ENCODE measurements at regions not wholly inside any gene's neighbourhood (a gene's known extent, or its start where the extent isn't known, plus 50 kb on each side); places are given as distances from the start of the nearest gene placed in this dataset.

GRCh38 chr6:4327841-4328240 lies 192.5 kb upstream of the ECI2 start:
- Histone ChIP-seq H3K4me1 (no peaks in the 10 kb centered on the region), H3K27ac (no peak overlapping the region), H3K36me3 (no peaks in the 10 kb centered on the region), H3K9me3 (peaks cover 0 to 7% (median 0%) of the 10 kb centered on the region in 4 donors), H3K4me3 (no peak overlapping the region), H3K27me3 (no peaks in the 10 kb centered on the region)
- intact Hi-C loops (cut with DNase I; ENCODE audit: low total_unique reads), result no loop called here
- WGBS, 5 donors, result 63 to 80% (median 76%) methylated on average over 1 of the region's 1 CpG
- TF ChIP-seq POLR2A (IDR thresholded peaks at IDR 0.05) (no peak), CTCF (IDR thresholded peaks at IDR 0.05) (no peak), EP300 (IDR thresholded peaks at IDR 0.05) (no peak), POLR2AphosphoS5 (IDR thresholded peaks at IDR 0.05) (no peak)
- DNase-seq, result no peak

- Histone ChIP-seq H3K36me3 (no peaks in the 10 kb centered on the region), H3K4me3 (no peak overlapping the region)
- intact Hi-C loops (cut with DNase I; ENCODE audit: low total_unique reads), result no loop called here
These were observed 189.4 kb upstream of the ECI2 start for GRCh38 chr6:4324746-4325145.

GRCh38 chr6:4323322-4323721 lies 187.9 kb upstream of the ECI2 start:
- peaks cover 0 to 7% (median 0%) of the 10 kb centered on the region in 4 donors for H3K9me3 ChIP-seq
- no peaks in the 10 kb centered on the region for H3K36me3 ChIP-seq
- no peak for TF ChIP-seq CTCF (IDR thresholded peaks at IDR 0.05)
- TF ChIP-seq POLR2A (IDR thresholded peaks at IDR 0.05), result no peak
- no peak for TF ChIP-seq EP300 (IDR thresholded peaks at IDR 0.05)
- no peak for TF ChIP-seq POLR2AphosphoS5 (IDR thresholded peaks at IDR 0.05)
- H3K27me3 ChIP-seq, result no peaks in the 10 kb centered on the region
- intact Hi-C loops (cut with DNase I; ENCODE audit: low total_unique reads), result no loop called here
- peaks cover 0 to 31% (median 8%) of the 10 kb centered on the region in 4 donors for H3K4me1 ChIP-seq
- 63 to 95% (median 85%) methylated on average over 2 of the region's 2 CpGs for WGBS, 5 donors
- H3K4me3 ChIP-seq, result no peak overlapping the region
- no peak overlapping the region for H3K27ac ChIP-seq
- no peak for DNase-seq

More at GRCh38 chr6:4324746-4325145, 189.4 kb upstream of the ECI2 start:
- DNase-seq, result no peak
- H3K4me1 ChIP-seq, result peaks cover 0 to 16% (median 7%) of the 10 kb centered on the region in 4 donors
- peaks cover 0 to 7% (median 0%) of the 10 kb centered on the region in 4 donors for H3K9me3 ChIP-seq
- no peak for TF ChIP-seq EP300 (IDR thresholded peaks at IDR 0.05)
- H3K27ac ChIP-seq, result no peak overlapping the region
- H3K27me3 ChIP-seq, result no peaks in the 10 kb centered on the region

DNA sequence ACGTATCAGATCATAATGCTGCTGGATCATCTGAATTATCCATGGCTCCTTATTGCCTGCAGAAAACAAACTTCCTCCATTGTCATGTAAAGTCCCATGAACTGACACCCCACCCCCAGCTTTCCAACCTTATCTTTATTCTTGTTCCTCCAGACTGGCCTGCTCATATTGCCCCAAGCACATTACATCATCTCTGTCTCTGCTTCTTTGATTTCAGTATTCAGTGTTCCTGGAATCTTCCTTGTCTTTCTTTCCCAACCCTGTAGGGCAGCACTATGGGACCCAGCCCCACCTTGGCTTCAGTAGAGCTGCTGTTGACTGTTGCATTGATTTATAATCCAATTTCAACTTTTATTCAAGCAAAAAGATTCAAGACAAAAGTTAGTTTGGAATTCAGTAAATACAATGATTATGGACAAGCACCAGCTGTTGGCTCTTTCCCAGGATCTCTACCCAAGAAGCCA lies 187.5 kb upstream of the ECI2 start:
- no peak overlapping the region for H3K27ac ChIP-seq
- no peak for DNase-seq
- H3K36me3 ChIP-seq, result no peaks in the 10 kb centered on the region
- no peaks in the 10 kb centered on the region for H3K27me3 ChIP-seq
- H3K4me1 ChIP-seq, result peaks cover 0 to 32% (median 8%) of the 10 kb centered on the region in 4 donors
- intact Hi-C loops (cut with DNase I; ENCODE audit: low total_unique reads), result no loop called here
- 77 to 97% (median 92%) methylated on average over 1 of the region's 1 CpG for WGBS, 5 donors
- TF ChIP-seq EP300 (IDR thresholded peaks at IDR 0.05) (no peak), POLR2AphosphoS5 (IDR thresholded peaks at IDR 0.05) (no peak), POLR2A (IDR thresholded peaks at IDR 0.05) (no peak), CTCF (IDR thresholded peaks at IDR 0.05) (no peak)
- H3K9me3 ChIP-seq, result peaks cover 0 to 7% (median 0%) of the 10 kb centered on the region in 4 donors
- no peak overlapping the region for H3K4me3 ChIP-seq

- peaks cover 3 to 37% (median 9%) of the 10 kb centered on the region in 4 donors for H3K4me1 ChIP-seq
- WGBS, 5 donors, result 81 to 90% (median 87%) methylated on average over 6 of the region's 6 CpGs
- no peak overlapping the region for H3K4me3 ChIP-seq
- intact Hi-C loops (cut with DNase I; ENCODE audit: low total_unique reads), result no loop called here
- no peaks in the 10 kb centered on the region for H3K27me3 ChIP-seq
- TF ChIP-seq CTCF (IDR thresholded peaks at IDR 0.05) (no peak), EP300 (IDR thresholded peaks at IDR 0.05) (no peak), POLR2AphosphoS5 (IDR thresholded peaks at IDR 0.05) (no peak), POLR2A (IDR thresholded peaks at IDR 0.05) (no peak)
- no peak overlapping the region for H3K27ac ChIP-seq
- H3K36me3 ChIP-seq, result no peaks in the 10 kb centered on the region
- DNase-seq, result no peak
- H3K9me3 ChIP-seq, result peaks cover 0 to 7% (median 0%) of the 10 kb centered on the region in 4 donors
These were observed 186.9 kb upstream of the ECI2 start for GRCh38 chr6:4322134-4322845.

Measured in stomach (tissue), 8 donors.